HG03175 (cell line): ENCODE measurements at regions not wholly inside any gene's neighbourhood (a gene's known extent, or its start where the extent isn't known, plus 50 kb on each side); places are given as distances from the start of the nearest gene placed in this dataset.

Source experiments
- ATAC-seq: cut with Tn5 transposase; IDR thresholded peaks from one replicate; pipeline ENCODE4 v1.9.1; 2021; ENCODE audit warnings: mild to moderate bottlenecking, moderate library complexity; ENCODE audit not compliant: unreplicated experiment

GRCh38 chr2:37471104-37471503 is 126.7 kb downstream of the QPCT start:
- ATAC-seq: no peak

- ATAC-seq: no peak
Observed at GRCh38 chr2:37471994-37472393, 127.6 kb downstream of the QPCT start.

- no peak for ATAC-seq
Observed at GRCh38 chr2:37472959-37473358, 128.5 kb downstream of the QPCT start.

- ATAC-seq: no peak
Observed at GRCh38 chr2:37476411-37476810, 132.0 kb downstream of the QPCT start.

GRCh38 chr2:37477921-37478320 is 133.5 kb downstream of the QPCT start:
- ATAC-seq: no peak

GRCh38 chr2:37481244-37481643 is 136.8 kb downstream of the QPCT start:
- no peak for ATAC-seq

GRCh38 chr2:37489041-37489456 is 144.6 kb downstream of the QPCT start:
- ATAC-seq: no peak

GRCh38 chr2:37489536-37489935 is 145.1 kb downstream of the QPCT start:
- ATAC-seq: no peak

GRCh38 chr2:37493425-37493824 is 149.0 kb downstream of the QPCT start:
- no peak for ATAC-seq

- ATAC-seq: no peak
Observed at GRCh38 chr2:37499113-37499512, 154.7 kb downstream of the QPCT start.

GRCh38 chr2:37500031-37500430 is 155.6 kb downstream of the QPCT start:
- ATAC-seq: no peak

- ATAC-seq: no peak
Observed at GRCh38 chr2:37501113-37501512, 156.7 kb downstream of the QPCT start.

GRCh38 chr2:37506407-37507050 is 162.1 kb downstream of the QPCT start:
- ATAC-seq: peak; percentile 64

- ATAC-seq: no peak
Observed at GRCh38 chr2:37507051-37507410, 162.6 kb downstream of the QPCT start.

GRCh38 chr2:37507703-37508102 is 163.3 kb downstream of the QPCT start:
- ATAC-seq: no peak

- ATAC-seq: no peak
Observed at GRCh38 chr2:37512971-37513370, 158.5 kb downstream of the CDC42EP3 start.

GRCh38 chr2:37523814-37524362 is 147.6 kb downstream of the CDC42EP3 start:
- ATAC-seq: no peak

GRCh38 chr2:37526323-37526722 is 145.1 kb downstream of the CDC42EP3 start:
- ATAC-seq: no peak

GRCh38 chr2:37526856-37527255 is 144.6 kb downstream of the CDC42EP3 start:
- ATAC-seq: no peak

- ATAC-seq: no peak
Observed at GRCh38 chr2:37527361-37527760, 144.1 kb downstream of the CDC42EP3 start.

GRCh38 chr2:37529830-37530415 is 141.5 kb downstream of the CDC42EP3 start:
- ATAC-seq: no peak

GRCh38 chr2:37532503-37532902 is 138.9 kb downstream of the CDC42EP3 start:
- ATAC-seq: no peak

GRCh38 chr2:37537316-37537715 is 134.1 kb downstream of the CDC42EP3 start:
- ATAC-seq: no peak
